RPMI8226 (cell line): ENCODE measurements at regions not wholly inside any gene's neighbourhood (a gene's known extent, or its start where the extent isn't known, plus 50 kb on each side); places are given as distances from the start of the nearest gene placed in this dataset.
"Not testable (repeated sequence)": the region's sequence is repeated elsewhere in the genome, so short reads cannot be mapped to it uniquely, and the experiment has no call there.

Experiments
- DNase-seq: peaks from one replicate; pipeline ENCODE4 v3.0.0-alpha.2; 2015

- DNase-seq = no peak
These were observed 271.6 kb upstream of the ARSJ start for GRCh38 chr4:114251020-114251419.

DNA sequence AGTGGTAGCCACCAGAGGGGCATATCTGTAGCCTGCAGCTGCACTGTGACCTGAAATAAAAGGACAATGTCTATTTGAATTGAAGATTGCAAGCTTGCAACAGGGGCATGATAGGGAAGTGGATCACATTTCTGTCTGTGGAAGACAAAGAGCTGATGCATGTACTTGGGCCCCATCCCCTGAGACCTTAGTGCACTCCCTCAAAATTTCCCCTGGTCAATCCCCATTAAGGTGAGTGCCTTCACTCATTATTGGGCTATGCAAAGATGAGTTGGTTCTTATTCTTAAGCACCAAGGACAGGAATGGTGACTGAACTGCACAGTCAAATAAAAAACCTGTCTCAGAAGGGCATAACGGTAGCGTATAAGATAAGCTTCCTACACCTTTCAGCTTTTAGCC lies 273.1 kb upstream of the ARSJ start:
- DNase-seq = no peak

- no peak for DNase-seq
These were observed 278.1 kb upstream of the ARSJ start for GRCh38 chr4:114257501-114257900.

DNA sequence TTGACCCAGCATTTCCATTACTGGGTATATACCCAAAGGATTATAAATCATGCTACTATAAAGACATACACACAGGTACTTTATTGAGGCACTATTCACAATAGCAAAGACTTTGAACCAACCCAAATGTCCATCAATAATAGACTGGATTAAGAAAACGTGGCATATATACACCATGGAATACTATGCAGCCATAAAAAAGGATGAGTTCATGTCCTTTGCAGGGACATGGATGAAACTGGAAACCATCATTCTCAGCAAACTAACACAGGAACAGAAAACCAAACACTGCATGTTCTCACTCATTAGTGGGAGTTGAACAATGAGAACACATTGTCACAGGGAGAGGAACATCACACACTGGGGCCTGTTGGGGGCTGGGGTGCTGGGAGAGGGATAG lies 283.0 kb upstream of the ARSJ start:
- DNase-seq = not testable (repeated sequence)

GRCh38 chr4:114263233-114263632 lies 283.8 kb upstream of the ARSJ start:
- no peak for DNase-seq

- DNase-seq = no peak
These were observed 285.0 kb upstream of the ARSJ start for GRCh38 chr4:114264452-114264851.

GRCh38 chr4:114264877-114265291 lies 285.4 kb upstream of the ARSJ start:
- no peak for DNase-seq

- no peak for DNase-seq
These were observed 285.9 kb upstream of the ARSJ start for GRCh38 chr4:114265342-114265741.

- DNase-seq = no peak
These were observed 288.5 kb upstream of the ARSJ start for GRCh38 chr4:114267976-114268375.

DNA sequence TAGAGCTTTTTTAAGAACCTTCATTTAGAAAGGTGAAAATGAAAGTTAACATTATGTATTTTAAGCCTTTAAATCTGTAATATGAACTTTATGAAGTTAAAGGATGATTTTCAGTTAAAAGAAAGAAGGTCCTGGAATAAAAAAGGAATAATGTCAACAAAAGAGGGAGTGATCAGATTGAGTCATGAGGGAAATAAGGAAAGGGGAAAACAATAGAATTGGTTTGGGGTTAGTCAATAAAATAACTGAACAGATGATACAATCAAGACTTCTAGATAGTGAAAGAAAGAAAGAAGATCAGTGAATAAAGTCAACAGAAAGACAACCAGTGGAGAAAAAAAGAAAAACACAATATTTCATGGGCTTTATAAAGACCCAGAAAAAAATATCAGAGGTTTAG lies 291.6 kb upstream of the ARSJ start:
- DNase-seq = no peak

- no peak for DNase-seq
These were observed 292.8 kb upstream of the ARSJ start for GRCh38 chr4:114272226-114272625.

- DNase-seq = no peak
These were observed 293.8 kb upstream of the ARSJ start for GRCh38 chr4:114273238-114273637.

DNA sequence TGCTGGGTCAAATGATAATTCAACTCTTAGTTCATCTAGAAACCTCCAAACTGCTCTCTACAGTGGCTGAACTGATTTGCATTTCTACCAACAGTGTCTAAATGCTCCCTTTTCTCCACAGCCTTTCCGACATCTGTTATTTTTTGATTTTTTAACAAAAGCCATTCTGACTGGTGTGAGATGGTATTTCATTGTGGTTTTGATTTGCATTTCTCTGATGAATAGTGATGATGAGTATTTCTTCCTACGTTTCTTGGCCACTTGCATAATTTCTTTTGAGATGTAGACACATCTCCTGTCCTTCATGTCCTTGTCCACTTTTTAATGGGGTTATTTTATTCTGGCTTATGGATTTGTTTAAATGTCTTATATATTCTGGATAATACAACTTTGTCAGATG lies 298.2 kb upstream of the ARSJ start:
- DNase-seq = no peak

DNA sequence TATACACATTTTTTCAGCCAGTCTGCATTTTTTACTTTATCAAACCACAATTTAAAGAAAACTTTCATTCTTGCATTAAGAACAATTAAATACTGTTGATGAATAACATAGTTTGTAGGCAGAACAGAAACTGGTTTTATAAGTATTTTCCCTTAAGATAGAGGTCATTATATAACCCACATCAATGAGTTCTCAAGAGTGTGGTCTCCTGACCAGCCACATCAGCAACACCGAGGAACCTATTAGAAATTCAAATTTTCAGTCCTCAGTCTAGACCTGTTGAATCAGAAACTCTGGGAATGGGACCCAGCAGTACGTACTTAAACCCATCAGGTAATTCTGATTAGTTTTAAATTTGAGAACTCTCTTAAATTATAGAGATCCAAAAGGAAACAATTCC lies 299.6 kb upstream of the ARSJ start:
- DNase-seq = no peak

GRCh38 chr4:114279711-114280110 lies 300.3 kb upstream of the ARSJ start:
- no peak for DNase-seq

DNA sequence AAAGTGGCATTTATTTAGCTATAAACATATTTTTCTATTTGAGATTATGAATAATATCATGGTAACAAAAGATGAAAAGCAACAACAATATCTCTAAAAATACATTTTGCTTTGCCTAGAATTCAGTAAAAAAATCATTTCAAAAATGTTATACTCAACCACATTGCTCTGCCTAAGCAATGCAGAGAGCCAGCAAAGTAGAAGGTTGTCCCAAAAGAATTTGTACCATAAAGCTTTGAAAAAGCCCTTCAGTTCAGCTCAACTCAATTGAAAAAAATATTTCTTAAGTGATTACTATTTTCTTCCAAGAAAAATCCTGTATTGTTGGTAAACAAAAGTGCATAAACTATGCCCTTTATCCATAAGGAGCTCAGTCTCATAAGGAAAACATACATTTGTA lies 301.2 kb upstream of the ARSJ start:
- DNase-seq = no peak

GRCh38 chr4:114281164-114281960 lies 301.9 kb upstream of the ARSJ start:
- DNase-seq = no peak

DNA sequence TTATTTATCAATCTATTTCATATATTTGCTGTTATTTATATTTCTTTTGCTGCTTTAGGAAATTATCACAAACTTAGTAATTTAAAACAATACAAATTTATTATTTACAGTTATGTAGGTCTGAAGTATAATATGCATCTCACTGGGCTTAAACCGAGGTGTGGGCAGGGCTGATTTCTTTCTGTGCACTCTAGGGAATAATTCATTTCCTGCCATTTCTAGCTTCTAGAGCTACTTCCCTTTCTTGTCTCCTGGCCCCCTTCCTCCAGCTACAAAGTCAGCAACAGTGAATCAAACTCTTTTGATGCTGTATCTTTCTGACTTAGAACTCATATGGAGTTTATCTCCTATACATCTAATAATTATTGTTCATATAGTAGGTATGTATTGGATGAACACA lies 303.5 kb upstream of the ARSJ start:
- DNase-seq = no peak

DNA sequence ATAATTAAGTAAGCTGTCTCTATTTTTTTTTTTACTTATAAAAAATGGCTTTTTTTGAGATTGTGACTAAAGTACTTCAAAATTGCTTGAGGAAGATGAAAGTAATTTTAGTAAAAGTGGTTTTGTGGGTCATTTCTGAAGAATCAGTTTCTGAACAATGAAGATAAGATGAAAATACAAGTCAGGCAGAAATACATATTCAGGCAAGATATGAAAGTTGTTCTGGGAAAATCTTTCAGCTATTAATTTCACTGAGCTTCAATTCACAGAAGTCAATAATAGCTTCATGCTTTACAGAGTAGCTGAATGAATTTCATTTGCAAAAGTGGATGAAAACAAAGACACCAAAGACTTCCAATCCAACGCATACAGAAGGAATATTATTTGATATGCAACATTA lies 305.2 kb upstream of the ARSJ start:
- no peak for DNase-seq

GRCh38 chr4:114286262-114286810 lies 306.9 kb upstream of the ARSJ start:
- no peak for DNase-seq

DNA sequence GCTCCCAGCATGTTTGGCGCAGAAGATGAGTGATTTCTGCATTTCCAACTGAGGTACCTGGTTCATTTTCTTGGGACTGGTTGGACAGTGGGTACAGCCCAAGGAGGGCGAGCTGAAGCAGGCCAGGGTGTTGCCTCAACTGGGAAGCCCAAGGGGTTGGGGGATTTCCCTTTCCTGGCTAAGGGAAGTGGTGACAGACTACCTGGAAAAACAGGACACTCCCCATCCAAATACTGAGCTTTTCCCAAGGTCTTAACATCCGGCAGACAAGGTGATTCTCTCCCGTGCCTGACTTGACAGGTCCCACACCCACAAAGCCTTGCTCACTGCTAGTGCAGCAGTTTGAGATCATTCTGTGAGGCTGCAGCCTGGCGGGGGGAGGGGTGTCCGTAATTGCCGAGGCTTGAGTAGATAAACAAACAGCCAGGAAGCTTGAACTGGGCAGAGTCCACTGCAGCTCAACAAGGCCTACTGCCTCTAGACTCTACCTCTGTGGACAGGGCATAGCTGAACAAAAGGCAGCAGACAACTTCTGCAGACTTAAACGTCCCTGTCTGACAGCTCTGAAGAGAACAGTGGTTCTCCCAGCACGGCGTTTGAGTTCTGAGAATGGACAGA lies 307.7 kb upstream of the ARSJ start:
- DNase-seq = no peak

GRCh38 chr4:114296126-114296525 lies 302.5 kb upstream of the UGT8 start:
- DNase-seq = no peak

DNA sequence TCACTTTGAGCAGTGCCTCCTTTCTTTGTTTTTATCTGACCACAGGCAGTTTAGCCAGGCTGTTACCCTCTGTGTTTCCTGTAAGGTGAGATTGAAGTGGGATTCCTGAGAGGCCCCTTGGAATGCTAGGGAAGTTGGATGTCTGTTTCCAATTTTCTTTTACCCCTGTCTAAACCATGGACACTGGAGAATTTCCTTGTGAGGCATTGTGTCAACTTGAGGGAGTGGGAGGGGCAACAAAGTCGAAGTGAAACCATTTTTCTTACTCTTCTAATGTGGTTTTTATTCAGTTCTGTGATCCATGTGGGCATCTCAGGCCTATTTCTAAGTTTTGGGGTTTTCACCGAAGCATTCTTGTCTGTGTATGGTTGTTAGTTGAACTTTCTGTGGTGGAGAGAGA lies 296.1 kb upstream of the UGT8 start:
- DNase-seq = no peak

- DNase-seq = no peak
These were observed 294.6 kb upstream of the UGT8 start for GRCh38 chr4:114304046-114304445.

- no peak for DNase-seq
These were observed 294.0 kb upstream of the UGT8 start for GRCh38 chr4:114304567-114304966.
